K562 (cell line): ENCODE measurements at regions not wholly inside any gene's neighbourhood (a gene's known extent, or its start where the extent isn't known, plus 50 kb on each side); places are given as distances from the start of the nearest gene placed in this dataset.

ENCODE experiments used
- ATAC-seq: fragments of 200-7000 bp; cut with Tn5 transposase; 3 replicates; pipeline ENCODE4 v1.9.1; 2020; ENCODE audit warnings: moderate library complexity
- BruUV-seq: library from RNA; stranded (reverse); fragments of 400-500 nt; replicated peaks from 2 replicates; lab custom pipeline; 2021; lab: Mats Ljungman, UMichigan
- CTCF ChIA-PET: fragments of 300-600 bp; formaldehyde crosslinking; extraction: SDS; loops from one replicate; lab custom pipeline; 2021; ENCODE audit warnings: low intra/inter-chr PET ratio; lab: Yijun Ruan, JAX
- POLR2A ChIA-PET: fragments of 300-600, 350-650 bp; sonication (Branson Sonifier 250); formaldehyde crosslinking; extraction: SDS; loops from one replicate; lab custom pipeline; 2021; ENCODE audit warnings: antibody characterized with exemption, inconsistent platforms; lab: Yijun Ruan, JAX
- DNase-seq, 4 experiments: peaks; one replicate each; pipeline versions ENCODE4 v3.0.0 to v3.0.0-alpha.2; 2011 to 2018; ENCODE audit warnings: low spot score in 3 of 4, mixed read lengths in 3 of 4; ENCODE audit errors: extremely low read depth in 1 of 4
- FAIRE-seq: peaks from 2 replicates; lab custom pipeline; 2011; peaks lifted over from hg19 to GRCh38; lab: Jason Lieb, UNC
- H2AFZ ChIP-seq: 2 replicates; pipeline ENCODE4 v1.6.0; 2011; ENCODE audit warnings: low read depth, low read length, control low read depth, inconsistent platforms
- H3K27ac ChIP-seq: fragments of 200-600 bp; 3 replicates; pipeline ENCODE4 v1.8.0; 2011; ENCODE audit warnings: low read depth, mild to moderate bottlenecking, control low read depth, inconsistent platforms, low read length, moderate library complexity, mixed read lengths; ENCODE audit errors: extremely low read depth
- H3K27me3 ChIP-seq, 2 experiments: fragments of 300-600 bp in 1 of 2; 2 replicates in 1 of 2; 3 replicates in 1 of 2; pipeline versions ENCODE4 v1.6.0 to v1.8.0; 2011; ENCODE audit warnings: inconsistent platforms in 2 of 2, low read length in 2 of 2, mild to moderate bottlenecking in 1 of 2, mixed read lengths in 1 of 2, moderate library complexity in 1 of 2; ENCODE audit not compliant: control insufficient read depth in 2 of 2, insufficient read depth in 2 of 2
- H3K36me3 ChIP-seq: fragments of 300-600 bp; 3 replicates; pipeline ENCODE4 v1.8.0; 2011; ENCODE audit warnings: mild to moderate bottlenecking, low read length, inconsistent platforms; ENCODE audit not compliant: control insufficient read depth, insufficient read depth
- H3K4me1 ChIP-seq, 2 experiments: fragments of 200-600 bp in 1 of 2; replicated peaks in 1 of 2; 2 replicates in 1 of 2; 3 replicates in 1 of 2; pipeline versions ENCODE4 v1.5.1 to v1.8.0; 2011; ENCODE audit warnings: inconsistent platforms in 2 of 2, low read length in 2 of 2, mild to moderate bottlenecking in 1 of 2, mixed read lengths in 1 of 2, moderate library complexity in 1 of 2; ENCODE audit not compliant: control insufficient read depth in 2 of 2, insufficient read depth in 2 of 2
- H3K4me2 ChIP-seq: 2 replicates; pipeline ENCODE4 v1.6.1; 2011; ENCODE audit warnings: low read length, control low read depth, inconsistent platforms, mixed read lengths; ENCODE audit not compliant: insufficient read depth
- H3K4me3 ChIP-seq: fragments of 200-600 bp; sonication (generic), shearing (Covaris generic); 2 replicates; pipeline ENCODE4 v1.5.1; 2016; ENCODE audit warnings: control low read depth, inconsistent platforms
- H3K79me2 ChIP-seq: fragments of 200-600 bp; 3 replicates; pipeline ENCODE4 v1.8.0; 2011; ENCODE audit warnings: low read length, inconsistent platforms; ENCODE audit not compliant: control insufficient read depth, insufficient read depth
- H3K9ac ChIP-seq, 2 experiments: 2 replicates each; pipeline versions ENCODE4 v1.6.0 to v1.6.1; 2011; ENCODE audit warnings: low read depth in 2 of 2, low read length in 2 of 2, control low read depth in 1 of 2, inconsistent platforms in 1 of 2, mild to moderate bottlenecking in 1 of 2, mixed read lengths in 1 of 2; ENCODE audit not compliant: insufficient read depth in 1 of 2
- H3K9me1 ChIP-seq: one replicate; pipeline ENCODE4 v1.6.0; 2011; ENCODE audit warnings: inconsistent platforms, mild to moderate bottlenecking, low read length, moderate library complexity; ENCODE audit not compliant: control insufficient read depth, insufficient read depth
- H3K9me3 ChIP-seq: replicated peaks from 2 replicates; pipeline ENCODE4 v1.5.1; 2011; ENCODE audit warnings: low read depth, low read length, inconsistent platforms; ENCODE audit not compliant: control insufficient read depth, insufficient read depth
- H4K20me1 ChIP-seq: replicated peaks from 2 replicates; pipeline ENCODE4 v1.6.1; 2011; ENCODE audit warnings: low read length, inconsistent platforms, mixed read lengths; ENCODE audit not compliant: control insufficient read depth, insufficient read depth
- ARID4B ChIP-seq: sonication (generic); formaldehyde crosslinking; IDR thresholded peaks from 2 replicates; pipeline ENCODE4 v1.8.0; 2022; ENCODE audit warnings: mild to moderate bottlenecking, missing genetic modification reagents
- DPF2 ChIP-seq: fragments of 450-650 bp; IDR thresholded peaks from 2 replicates; pipeline ENCODE4 v1.6.1; 2016
- HDAC8 ChIP-seq: fragments of 450-650 bp; IDR thresholded peaks from 2 replicates; pipeline ENCODE4 v1.6.1; 2016; ENCODE audit warnings: mild to moderate bottlenecking, missing genetic modification characterization, moderate library complexity, missing compliant biosample characterization
- HOMEZ ChIP-seq: fragments of 250-450 bp; sonication (Bioruptor Pico); IDR thresholded peaks from 2 replicates; pipeline ENCODE4 v1.4.0; 2020; ENCODE audit warnings: mild to moderate bottlenecking, moderate library complexity
- JUN ChIP-seq, 2 experiments: sonication (generic) in 1 of 2; formaldehyde crosslinking in 1 of 2; IDR thresholded peaks; 2 replicates each; pipeline versions ENCODE4 v1.6.1 to v1.8.0; 2012 to 2022; ENCODE audit warnings: borderline replicate concordance in 2 of 2, mild to moderate bottlenecking in 2 of 2, improper control_type of control experiment in 1 of 2, low read depth in 1 of 2, low read length in 1 of 2, missing genetic modification reagents in 1 of 2
- MIER1 ChIP-seq: fragments of 450-650 bp; IDR thresholded peaks from 2 replicates; pipeline ENCODE4 v1.6.1; 2016; ENCODE audit warnings: antibody characterized with exemption, mild to moderate bottlenecking, low read depth
- MLLT1 ChIP-seq, 2 experiments: fragments of 450-650 bp; IDR thresholded peaks; 2 replicates each; pipeline ENCODE4 v1.6.1; 2016
- NFYB ChIP-seq: IDR thresholded peaks from 2 replicates; pipeline ENCODE4 v1.6.1; 2011; ENCODE audit warnings: mild to moderate bottlenecking, moderate library complexity; ENCODE audit not compliant: insufficient read length; ENCODE audit errors: extremely low read depth
- NR4A1 ChIP-seq, 2 experiments: fragments of 250-450 bp in 1 of 2; fragments of 450-650 bp in 1 of 2; sonication (Bioruptor Pico) in 1 of 2; IDR thresholded peaks; 2 replicates each; pipeline versions ENCODE4 v1.4.0 to v1.6.1; 2016 to 2020; ENCODE audit warnings: mild to moderate bottlenecking in 2 of 2, missing compliant biosample characterization in 1 of 2, missing genetic modification characterization in 1 of 2, moderate library complexity in 1 of 2
- PTBP1 ChIP-seq: fragments of 200-400 bp; formaldehyde crosslinking; IDR thresholded peaks from 2 replicates; pipeline ENCODE4 v1.6.1; 2017; ENCODE audit warnings: low read depth, low read length
- RBM17 ChIP-seq: fragments of 200-400 bp; formaldehyde crosslinking; IDR thresholded peaks from 2 replicates; pipeline ENCODE4 v1.6.1; 2017; ENCODE audit warnings: low read depth, mild to moderate bottlenecking, low read length, borderline replicate concordance
- SIN3B ChIP-seq: fragments of 450-650 bp; IDR thresholded peaks from 2 replicates; pipeline ENCODE4 v1.6.1; 2017; ENCODE audit warnings: low read depth, mild to moderate bottlenecking, moderate library complexity
- STAG1 ChIP-seq: sonication (generic); formaldehyde crosslinking; IDR thresholded peaks from 2 replicates; pipeline ENCODE4 v1.5.0; 2020; ENCODE audit warnings: missing genetic modification reagents, borderline replicate concordance
- TCFL5 ChIP-seq: fragments of 250-450 bp; sonication (Bioruptor Pico); conservative IDR thresholded peaks from 2 replicates; pipeline ENCODE4 v1.6.1; 2021; ENCODE audit warnings: mild to moderate bottlenecking, moderate library complexity, matching md5 sums
- ZNF79 ChIP-seq: fragments of 250-450 bp; sonication (Bioruptor Pico); IDR thresholded peaks from 2 replicates; pipeline ENCODE4 v1.4.0; 2020; ENCODE audit warnings: low read depth, mild to moderate bottlenecking, moderate library complexity
- WGBS: fragments of 100-300 bp; shearing (Covaris generic); methylation state at CpG from one replicate; pipeline ENCODE4 v1.1.6; 2016; ENCODE audit warnings: low coverage, mixed read lengths; ENCODE audit not compliant: insufficient coverage; ENCODE audit errors: missing lambda C conversion rate; 5-methylcytosine and 5-hydroxymethylcytosine counted together
- in situ Hi-C: fragments of 300-500 bp; cut with MboI; formaldehyde crosslinking; loops from 4 replicates; pipeline ENCODE4 v1.15.0; 2018; ENCODE audit warnings: inconsistent platforms, mixed read lengths
- intact Hi-C: fragments of 100-400 bp; cut with micrococcal nuclease; formaldehyde crosslinking; loops from 2 replicates; pipeline ENCODE4 v1.14.2; 2022

GRCh38 chrX:77009691-77010090 lies 437.5 kb upstream of the FGF16 start:
- Histone ChIP-seq H3K4me3 (no peak overlapping the region), H3K9me3 (no peaks in the 10 kb centered on the region), H3K36me3 (no peaks in the 10 kb centered on the region), H3K9ac (no peak overlapping the region), H3K27me3 (no peaks in the 10 kb centered on the region), H4K20me1 (no peaks in the 10 kb centered on the region), H2AFZ (no peak overlapping the region), H3K9me1 (no peaks in the 10 kb centered on the region), H3K27ac (no peak overlapping the region), H3K79me2 (no peaks in the 10 kb centered on the region), H3K4me1 (no peaks in the 10 kb centered on the region), H3K4me2 (no peak overlapping the region)
- CTCF ChIA-PET = no interaction called here
- ATAC-seq (no peak), FAIRE-seq (no peak), DNase-seq (no peak)
- WGBS = 0% methylated on average over 2 of the region's 2 CpGs
- BruUV-seq = no TSS peak
- POLR2A ChIA-PET = no interaction called here
- in situ Hi-C loops (no loop called here), intact Hi-C loops (no loop called here)
- TF ChIP-seq MIER1 (no peak), NFYB (no peak), HDAC8 (no peak), RBM17 (no peak), TCFL5 (CRISPR knock-in tag) (no peak), STAG1 (CRISPR knock-in tag) (no peak), ZNF79 (CRISPR knock-in tag) (no peak), ARID4B (CRISPR knock-in tag) (no peak), PTBP1 (no peak), HOMEZ (CRISPR knock-in tag) (no peak), NR4A1 (CRISPR knock-in tag; IDR thresholded peaks at IDR 0.05) (no peak), NR4A1 (tag; IDR thresholded peaks at IDR 0.05) (no peak), SIN3B (no peak), DPF2 (no peak), MLLT1 (IDR thresholded peaks at IDR 0.05) (no peak), JUN (IDR thresholded peaks at IDR 0.05; ENCODE audit: borderline replicate concordance, low read depth, low read length) (no peak), JUN (CRISPR knock-in tag; IDR thresholded peaks at IDR 0.05; ENCODE audit: borderline replicate concordance) (no peak)
